Ishikawa (cell line): ENCODE measurements at regions not wholly inside any gene's neighbourhood (a gene's known extent, or its start where the extent isn't known, plus 50 kb on each side); places are given as distances from the start of the nearest gene placed in this dataset.

ENCODE experiments used
- CEBPB ChIP-seq: IDR thresholded peaks from 2 replicates; pipeline ENCODE4 v1.6.1; 2012
- CREB1 ChIP-seq: IDR thresholded peaks from 2 replicates; pipeline ENCODE4 v1.6.1; 2012; ENCODE audit warnings: low read depth
- EP300 ChIP-seq: IDR thresholded peaks from 2 replicates; pipeline ENCODE4 v1.6.1; 2012; ENCODE audit warnings: borderline replicate concordance
- FOXM1 ChIP-seq: IDR thresholded peaks from 2 replicates; pipeline ENCODE4 v1.6.1; 2012; ENCODE audit warnings: low read depth, borderline replicate concordance
- MAX ChIP-seq: IDR thresholded peaks from 2 replicates; pipeline ENCODE4 v1.6.1; 2012
- NFIC ChIP-seq: IDR thresholded peaks from 2 replicates; pipeline ENCODE4 v1.6.1; 2012
- RAD21 ChIP-seq: IDR thresholded peaks from 2 replicates; pipeline ENCODE4 v1.6.1; 2012; ENCODE audit warnings: low read depth
- REST ChIP-seq: IDR thresholded peaks from 2 replicates; pipeline ENCODE4 v1.6.1; 2012; ENCODE audit warnings: low read depth, mild to moderate bottlenecking
- TAF1 ChIP-seq: IDR thresholded peaks from 2 replicates; pipeline ENCODE4 v1.6.1; 2012; ENCODE audit warnings: low read depth, mild to moderate bottlenecking
- TCF12 ChIP-seq: IDR thresholded peaks from 2 replicates; pipeline ENCODE4 v1.6.1; 2012; ENCODE audit warnings: low read depth
- TEAD4 ChIP-seq: IDR thresholded peaks from 2 replicates; pipeline ENCODE4 v1.6.1; 2012
- USF1 ChIP-seq: IDR thresholded peaks from 2 replicates; pipeline ENCODE4 v1.6.1; 2012
- YY1 ChIP-seq: IDR thresholded peaks from 2 replicates; pipeline ENCODE4 v1.6.1; 2012; ENCODE audit warnings: low read depth
- ZBTB7A ChIP-seq: IDR thresholded peaks from 2 replicates; pipeline ENCODE4 v1.6.1; 2012; ENCODE audit warnings: low read depth

GRCh38 chr1:118791094-118791691 lies 196.9 kb downstream of the TBX15 start:
- TF ChIP-seq MAX (no peak), CREB1 (no peak), TAF1 (no peak), EP300 (no peak), USF1 (no peak), ZBTB7A (no peak), RAD21 (no peak), REST (no peak), YY1 (no peak), CEBPB (no peak), TEAD4 (no peak), FOXM1 (no peak), NFIC (no peak), TCF12 (no peak)
